GM12874 (cell line): ENCODE measurements at regions not wholly inside any gene's neighbourhood (a gene's known extent, or its start where the extent isn't known, plus 50 kb on each side); places are given as distances from the start of the nearest gene placed in this dataset.

Experiments
- CTCF ChIP-seq: IDR thresholded peaks from 2 replicates; pipeline ENCODE4 v1.5.1; 2011; ENCODE audit warnings: low read depth, mild to moderate bottlenecking, control low read depth, low read length, moderate library complexity; ENCODE audit not compliant: insufficient read depth

- no peak for TF ChIP-seq CTCF
These were observed 271.1 kb downstream of the CDC5L start for GRCh38 chr6:44658571-44658970.

- TF ChIP-seq CTCF = no peak
These were observed 272.2 kb downstream of the CDC5L start for GRCh38 chr6:44659726-44660125.

- no peak for TF ChIP-seq CTCF
These were observed 273.2 kb downstream of the CDC5L start for GRCh38 chr6:44660561-44661220.

GRCh38 chr6:44661221-44662008, 273.9 kb downstream of the CDC5L start:
- TF ChIP-seq CTCF = no peak

GRCh38 chr6:44662461-44663121, 275.1 kb downstream of the CDC5L start:
- no peak for TF ChIP-seq CTCF

GRCh38 chr6:44663860-44664634, 276.5 kb downstream of the CDC5L start:
- no peak for TF ChIP-seq CTCF

GRCh38 chr6:44664716-44665115, 277.2 kb downstream of the CDC5L start:
- TF ChIP-seq CTCF = no peak
